ENCODE measurements at regions not wholly inside any gene's neighbourhood (a gene's known extent, or its start where the extent isn't known, plus 50 kb on each side); places are given as distances from the start of the nearest gene placed in this dataset.
"Not testable (repeated sequence)": the region's sequence is repeated elsewhere in the genome, so short reads cannot be mapped to it uniquely, and the experiment has no call there.

- not testable (repeated sequence) for TF ChIP-seq CTCF (conservative IDR thresholded peaks at IDR 0.05; ENCODE audit: low read depth, low read length); EZH2phosphoT487 (IDR thresholded peaks at IDR 0.05; ENCODE audit: borderline replicate concordance, low read length)
These were observed 146.4 kb downstream of the ATP6V0E2 start for GRCh38 chr7:150020210-150020609.

All from PC-3 (cell line).